ENCODE measurements at regions not wholly inside any gene's neighbourhood (a gene's known extent, or its start where the extent isn't known, plus 50 kb on each side); places are given as distances from the start of the nearest gene placed in this dataset.
"Not testable (repeated sequence)": the region's sequence is repeated elsewhere in the genome, so short reads cannot be mapped to it uniquely, and the experiment has no call there.

- TF ChIP-seq, protein P1, sequence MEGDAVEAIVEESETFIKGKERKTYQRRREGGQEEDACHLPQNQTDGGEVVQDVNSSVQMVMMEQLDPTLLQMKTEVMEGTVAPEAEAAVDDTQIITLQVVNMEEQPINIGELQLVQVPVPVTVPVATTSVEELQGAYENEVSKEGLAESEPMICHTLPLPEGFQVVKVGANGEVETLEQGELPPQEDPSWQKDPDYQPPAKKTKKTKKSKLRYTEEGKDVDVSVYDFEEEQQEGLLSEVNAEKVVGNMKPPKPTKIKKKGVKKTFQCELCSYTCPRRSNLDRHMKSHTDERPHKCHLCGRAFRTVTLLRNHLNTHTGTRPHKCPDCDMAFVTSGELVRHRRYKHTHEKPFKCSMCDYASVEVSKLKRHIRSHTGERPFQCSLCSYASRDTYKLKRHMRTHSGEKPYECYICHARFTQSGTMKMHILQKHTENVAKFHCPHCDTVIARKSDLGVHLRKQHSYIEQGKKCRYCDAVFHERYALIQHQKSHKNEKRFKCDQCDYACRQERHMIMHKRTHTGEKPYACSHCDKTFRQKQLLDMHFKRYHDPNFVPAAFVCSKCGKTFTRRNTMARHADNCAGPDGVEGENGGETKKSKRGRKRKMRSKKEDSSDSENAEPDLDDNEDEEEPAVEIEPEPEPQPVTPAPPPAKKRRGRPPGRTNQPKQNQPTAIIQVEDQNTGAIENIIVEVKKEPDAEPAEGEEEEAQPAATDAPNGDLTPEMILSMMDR (IDR thresholded peaks at IDR 0.05; ENCODE audit: insufficient read depth, missing control alignments), result no peak
- FAIRE-seq, result no peak
- no peak for DNase-seq (ENCODE audit: insufficient read length, low spot score)
Measured at GRCh38 chr3:191915712-191916111, 454.7 kb downstream of the PYDC2 start.

- no peak for FAIRE-seq
- DNase-seq (ENCODE audit: insufficient read length, low spot score), result no peak
- TF ChIP-seq, protein P1 (IDR thresholded peaks at IDR 0.05; ENCODE audit: insufficient read depth, missing control alignments), result no peak
Measured at GRCh38 chr3:191919491-191920026, 458.6 kb downstream of the PYDC2 start.

GRCh38 chr3:191922570-191922969, 461.6 kb downstream of the PYDC2 start:
- TF ChIP-seq, protein P1 (IDR thresholded peaks at IDR 0.05; ENCODE audit: insufficient read depth, missing control alignments), result no peak
- DNase-seq (ENCODE audit: insufficient read length, low spot score) (no peak), FAIRE-seq (no peak)

GRCh38 chr3:191927183-191927817, 466.3 kb downstream of the PYDC2 start:
- not testable (repeated sequence) for FAIRE-seq; DNase-seq (ENCODE audit: insufficient read length, low spot score)

GRCh38 chr3:191927998-191928397, 467.0 kb downstream of the PYDC2 start:
- not testable (repeated sequence) for DNase-seq (ENCODE audit: insufficient read length, low spot score); FAIRE-seq

DNA sequence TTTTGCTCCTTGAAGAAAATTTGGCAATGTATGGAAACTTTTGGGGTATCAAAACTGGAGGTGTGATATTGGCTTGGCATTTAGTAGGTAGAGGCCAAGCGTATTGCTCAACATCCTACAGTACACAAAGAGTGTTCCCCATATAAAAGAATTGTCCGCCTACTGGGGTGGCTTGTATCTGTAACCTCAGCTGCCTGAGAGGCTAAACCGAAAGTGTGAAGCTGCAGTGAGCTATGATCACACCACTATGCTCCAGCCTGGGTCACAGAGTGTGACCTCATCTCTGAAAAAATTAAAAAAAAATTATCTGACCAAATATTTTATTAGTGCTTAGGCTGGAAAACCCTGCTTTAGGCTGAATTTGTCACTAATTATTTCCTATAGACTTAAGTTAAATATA, 483.9 kb downstream of the PYDC2 start:
- TF ChIP-seq, protein P1 (IDR thresholded peaks at IDR 0.05; ENCODE audit: insufficient read depth, missing control alignments), result no peak
- FAIRE-seq (no peak), DNase-seq (ENCODE audit: insufficient read length, low spot score) (no peak)

GRCh38 chr3:191952186-191952585, 491.2 kb downstream of the PYDC2 start:
- FAIRE-seq, result no peak
- TF ChIP-seq, protein P1 (IDR thresholded peaks at IDR 0.05; ENCODE audit: insufficient read depth, missing control alignments), result no peak
- DNase-seq (ENCODE audit: insufficient read length, low spot score), result no peak

DNA sequence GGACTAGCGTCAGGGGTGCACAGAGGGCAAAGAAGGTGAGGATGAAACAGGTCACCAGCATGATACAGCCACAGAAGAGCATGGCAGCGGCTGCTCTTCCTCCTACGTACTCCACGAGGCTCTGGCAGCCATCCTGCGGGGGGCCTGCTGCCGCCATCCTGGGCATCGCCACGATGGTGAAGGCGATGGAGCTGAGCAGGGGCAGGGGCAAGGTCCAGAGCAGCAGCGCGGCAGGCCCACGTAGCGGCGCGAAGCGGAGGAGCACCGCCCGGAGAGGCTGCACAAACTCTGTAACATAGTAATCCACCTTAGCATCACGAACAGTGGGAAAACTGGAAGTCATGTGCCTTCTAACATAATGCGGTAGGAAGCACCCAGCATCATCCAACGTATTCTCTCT, 491.6 kb downstream of the PYDC2 start:
- TF ChIP-seq, protein P1 (IDR thresholded peaks at IDR 0.05; ENCODE audit: insufficient read depth, missing control alignments), result no peak
- DNase-seq (ENCODE audit: insufficient read length, low spot score) (no peak), FAIRE-seq (no peak)

Measured in D721Med (cell line).